ENCODE measurements at regions not wholly inside any gene's neighbourhood (a gene's known extent, or its start where the extent isn't known, plus 50 kb on each side); places are given as distances from the start of the nearest gene placed in this dataset.
"Not testable (repeated sequence)": the region's sequence is repeated elsewhere in the genome, so short reads cannot be mapped to it uniquely, and the experiment has no call there.

DNA sequence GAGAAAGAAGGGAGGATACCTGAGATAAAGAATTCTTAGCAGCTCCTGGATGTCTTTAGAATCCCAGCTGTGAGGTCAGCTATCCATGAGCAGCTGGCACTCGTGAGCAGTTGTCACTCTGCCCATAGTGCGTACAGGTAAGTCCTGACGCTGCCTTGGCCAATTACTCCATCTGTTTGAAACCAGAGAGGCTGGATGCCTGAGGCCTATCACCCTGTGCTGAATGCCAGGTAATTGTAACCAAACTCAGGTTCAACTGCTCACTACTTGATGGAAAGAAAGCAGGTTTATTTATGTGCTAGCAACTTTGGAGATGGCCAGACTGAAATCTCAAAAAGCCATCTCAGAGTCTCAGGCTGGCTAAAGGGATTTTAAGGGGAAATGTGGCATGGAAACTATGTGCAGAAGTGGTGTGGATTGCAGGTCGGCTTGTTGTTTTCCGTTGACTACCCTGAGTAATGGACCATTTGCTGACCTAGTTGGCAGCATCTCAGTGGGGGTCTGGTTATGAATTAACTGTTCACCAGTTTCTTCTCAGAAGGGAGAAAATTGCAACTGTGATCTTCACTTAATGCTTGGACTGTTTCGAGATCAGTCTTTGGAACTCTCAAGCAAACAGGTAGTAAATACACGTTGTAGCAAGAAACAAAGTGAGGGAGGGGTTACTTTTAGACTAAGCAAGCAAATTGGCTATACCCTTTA is 1614.0 kb upstream of the PCDH10 start:
- DNase-seq (ENCODE audit: low read depth in 1 of 2, low spot score in 1 of 2) = no peak

DNA sequence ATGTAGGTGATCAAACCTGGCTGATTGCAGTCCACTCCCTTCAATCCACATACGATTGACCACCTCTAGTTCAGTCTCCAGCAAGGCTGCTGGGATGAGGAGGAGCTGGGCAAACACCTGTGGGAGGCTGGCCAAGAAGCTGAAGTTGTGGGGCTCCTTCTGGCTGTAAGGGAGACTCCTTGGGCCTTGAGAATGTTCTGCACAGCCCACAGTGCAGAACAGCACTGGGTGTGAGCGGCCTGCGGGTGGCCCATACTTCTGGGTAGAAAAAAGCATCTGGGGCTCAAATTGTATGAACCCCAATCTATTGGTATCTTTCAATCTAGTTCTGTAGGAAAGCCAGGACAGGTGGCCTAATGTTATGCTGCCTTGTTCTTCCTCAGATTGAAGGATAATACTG is 1608.8 kb upstream of the PCDH10 start:
- no peak for DNase-seq (ENCODE audit: low read depth in 1 of 2, low spot score in 1 of 2)

DNA sequence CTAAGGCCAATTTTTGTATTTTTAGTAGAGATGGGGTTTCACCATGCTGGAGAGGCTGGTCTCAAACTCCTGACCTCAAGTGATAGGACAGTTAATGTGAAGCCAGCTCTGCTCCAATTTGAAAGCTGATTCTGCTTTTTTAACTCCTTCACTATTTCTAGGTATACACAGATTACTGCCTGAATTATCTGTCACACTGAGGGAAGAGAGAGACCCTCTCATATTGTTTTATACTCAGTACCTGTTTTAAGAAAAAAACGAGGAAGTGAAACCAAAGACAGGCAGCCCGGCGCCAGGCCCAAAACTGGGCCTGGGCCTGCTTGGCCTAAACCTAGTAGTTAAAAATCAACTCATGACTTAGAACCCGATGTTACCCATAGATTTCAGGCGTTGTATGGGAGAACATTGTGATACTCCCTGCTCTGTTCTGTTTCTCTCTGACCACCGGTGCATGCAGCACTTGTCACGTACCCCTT is 1601.5 kb upstream of the PCDH10 start:
- DNase-seq (ENCODE audit: low read depth in 1 of 2, low spot score in 1 of 2) = no peak

DNA sequence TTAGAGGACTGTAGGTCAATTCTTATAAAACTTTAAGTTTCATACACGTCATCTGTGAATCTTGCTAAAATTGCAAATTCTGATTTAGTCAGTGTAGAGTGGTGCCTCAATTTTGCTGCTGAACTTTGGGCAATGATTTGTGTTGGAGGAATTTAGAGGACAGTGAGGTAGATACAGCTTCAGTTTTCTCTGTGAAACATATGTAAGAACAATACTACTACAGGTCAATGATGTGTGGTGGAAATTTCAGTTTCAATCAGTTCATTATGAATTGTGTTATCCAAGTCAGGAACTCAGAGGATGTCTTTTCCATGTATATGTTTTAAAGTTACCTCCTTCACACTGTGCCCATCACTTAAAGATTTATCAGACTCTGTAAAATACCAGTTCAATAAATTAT is 1597.8 kb upstream of the PCDH10 start:
- DNase-seq (ENCODE audit: low read depth in 1 of 2, low spot score in 1 of 2) = no peak

DNA sequence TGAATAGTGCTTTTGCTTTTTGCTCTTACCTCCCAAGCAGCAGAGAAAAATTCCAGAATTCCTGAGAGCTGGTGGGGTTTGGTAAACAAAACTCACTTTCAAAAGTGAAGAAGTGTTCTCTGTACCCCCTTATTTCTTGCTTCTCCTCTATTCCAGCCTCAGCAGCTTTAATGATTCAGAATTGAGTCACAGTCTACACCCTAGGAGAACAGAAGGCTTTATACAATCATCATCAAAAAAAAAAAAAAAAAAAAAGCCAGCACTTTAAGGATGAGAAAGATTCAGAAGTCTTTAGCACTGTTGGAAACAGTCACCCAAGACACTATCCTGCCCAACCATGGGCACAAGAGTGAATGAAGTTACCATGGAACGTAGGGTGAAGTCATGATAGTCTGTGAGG is 1583.1 kb upstream of the PCDH10 start:
- no peak for DNase-seq (ENCODE audit: low read depth in 1 of 2, low spot score in 1 of 2)

DNA sequence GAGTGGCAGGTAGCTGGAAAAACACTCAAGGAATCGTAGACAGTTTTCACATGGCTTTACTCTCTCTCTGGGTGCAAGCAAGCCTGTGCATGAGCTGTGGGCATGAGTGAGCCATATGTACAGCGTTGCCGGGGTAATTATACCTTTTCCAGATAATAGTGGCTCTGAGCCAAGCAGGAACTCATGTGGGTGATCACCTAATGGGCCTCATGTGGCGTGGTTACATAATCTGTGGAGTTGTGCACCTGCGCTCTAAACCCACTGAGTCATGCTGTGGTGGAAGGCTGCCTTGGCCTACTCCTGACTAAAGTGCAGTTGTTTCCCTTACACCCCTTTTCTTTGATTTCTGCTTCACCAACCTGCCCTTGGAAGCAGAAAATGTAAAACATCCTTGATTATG is 1564.5 kb upstream of the PCDH10 start:
- DNase-seq (ENCODE audit: low read depth in 1 of 2, low spot score in 1 of 2) = no peak

DNA sequence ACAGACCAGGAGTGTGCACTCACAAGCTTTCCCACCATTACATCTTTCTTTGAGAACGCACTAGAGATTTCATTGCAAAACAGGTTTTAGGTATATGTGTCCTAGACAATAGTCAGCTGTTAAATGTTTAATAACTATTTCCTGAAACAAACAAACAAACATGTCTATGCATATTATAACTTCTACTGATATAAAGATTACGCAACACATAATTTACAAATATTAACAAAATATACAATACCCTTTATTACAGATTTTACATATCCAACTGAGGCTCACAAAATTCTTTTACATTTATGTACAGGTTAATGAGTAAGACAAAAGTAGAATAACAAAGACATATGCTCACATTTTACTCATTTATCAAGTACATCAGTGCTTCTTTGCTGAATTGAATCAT is 1554.0 kb upstream of the PCDH10 start:
- no peak for DNase-seq (ENCODE audit: low read depth in 1 of 2, low spot score in 1 of 2)

DNA sequence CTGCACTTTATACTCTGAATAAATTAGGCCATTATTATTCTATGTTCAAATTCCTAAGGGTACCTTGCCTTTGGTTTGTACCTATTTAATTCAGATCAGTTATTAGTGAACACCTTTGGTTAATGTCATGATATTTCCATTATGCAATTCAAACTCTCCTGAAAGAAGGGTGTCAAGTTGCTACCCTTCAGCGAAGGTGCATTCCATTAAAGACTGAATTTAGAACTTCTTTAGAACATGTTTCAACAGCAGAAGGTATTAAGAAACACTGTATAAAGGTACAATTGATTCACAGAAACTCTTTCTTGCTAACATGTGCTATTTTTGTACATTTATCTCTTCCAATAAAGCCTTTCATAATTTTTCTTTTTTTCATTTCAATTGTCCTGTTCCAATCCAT is 1545.4 kb upstream of the PCDH10 start:
- no peak for DNase-seq (ENCODE audit: low read depth in 1 of 2, low spot score in 1 of 2)

DNA sequence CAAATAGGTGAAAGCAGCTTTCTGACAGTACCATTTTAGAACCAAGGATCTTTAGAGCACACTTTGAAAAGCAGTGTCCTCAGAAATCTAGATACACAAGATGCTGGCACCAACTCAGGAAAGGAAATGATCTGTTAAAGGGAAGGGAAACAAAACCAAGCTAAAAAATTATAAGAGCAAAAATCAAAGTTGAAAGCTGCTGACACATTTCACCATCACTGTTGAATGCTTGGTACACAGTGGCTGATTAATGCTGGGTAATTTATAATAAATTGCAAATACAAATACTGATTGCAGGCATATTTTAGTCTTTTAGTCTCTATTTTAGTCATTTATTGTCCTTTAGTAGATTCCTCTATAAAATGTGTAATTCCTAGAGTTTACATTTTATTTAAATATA is 1540.1 kb upstream of the PCDH10 start:
- no peak for DNase-seq (ENCODE audit: low read depth in 1 of 2, low spot score in 1 of 2)

DNA sequence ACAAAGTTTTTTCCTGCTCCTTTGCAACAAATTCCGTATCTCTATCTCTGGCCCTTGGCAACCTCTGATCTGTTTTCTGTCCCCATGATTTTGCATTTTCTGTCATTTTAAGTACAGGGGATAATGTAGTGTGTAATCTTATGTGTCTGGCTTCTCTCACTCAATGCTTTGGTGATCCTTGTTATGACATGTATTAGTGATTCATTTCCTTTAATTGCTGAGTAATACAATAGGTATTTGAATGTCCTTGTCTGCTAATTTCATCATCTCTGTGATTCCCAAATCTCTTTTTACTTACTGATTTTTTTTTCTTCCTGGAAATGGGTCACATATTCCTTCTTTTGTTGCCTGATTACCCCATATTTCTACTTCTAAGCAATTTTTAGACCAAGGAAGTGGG is 1538.6 kb upstream of the PCDH10 start:
- DNase-seq (ENCODE audit: low read depth in 1 of 2, low spot score in 1 of 2) = not testable (repeated sequence)

DNA sequence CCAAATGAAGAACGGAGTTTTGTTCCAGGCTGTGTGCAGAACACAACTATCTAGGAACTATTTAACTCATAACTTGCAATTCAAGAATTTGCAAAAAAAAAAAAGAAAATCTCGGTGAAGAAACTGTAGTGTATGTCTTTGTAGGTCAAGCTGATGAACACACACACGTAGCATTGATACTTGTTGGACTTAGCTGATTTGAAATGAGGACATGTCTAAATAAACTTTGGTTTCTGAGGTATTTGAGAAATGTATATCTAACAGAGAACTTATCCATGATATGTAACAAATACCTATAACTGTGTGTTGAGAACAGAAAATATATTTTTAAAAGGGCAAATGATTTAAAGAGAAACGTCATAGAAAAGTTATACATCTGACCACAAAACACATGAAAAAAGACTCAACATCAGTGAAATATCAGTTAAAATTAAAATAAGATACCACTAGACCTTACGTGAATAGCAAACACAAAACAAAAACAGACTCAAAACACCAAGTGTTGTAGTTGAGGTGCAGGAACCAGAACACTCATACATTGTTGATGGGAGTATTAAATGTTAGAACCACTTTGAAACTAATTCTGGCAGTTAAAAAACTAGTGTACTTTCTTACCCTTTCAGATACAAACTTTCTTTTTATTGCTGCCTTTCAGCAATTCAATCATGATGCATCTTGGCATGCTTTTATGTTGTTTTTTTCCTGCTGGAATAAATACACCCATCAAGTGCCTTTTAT is 1535.8 kb upstream of the PCDH10 start:
- no peak for DNase-seq (ENCODE audit: low read depth in 1 of 2, low spot score in 1 of 2)

DNA sequence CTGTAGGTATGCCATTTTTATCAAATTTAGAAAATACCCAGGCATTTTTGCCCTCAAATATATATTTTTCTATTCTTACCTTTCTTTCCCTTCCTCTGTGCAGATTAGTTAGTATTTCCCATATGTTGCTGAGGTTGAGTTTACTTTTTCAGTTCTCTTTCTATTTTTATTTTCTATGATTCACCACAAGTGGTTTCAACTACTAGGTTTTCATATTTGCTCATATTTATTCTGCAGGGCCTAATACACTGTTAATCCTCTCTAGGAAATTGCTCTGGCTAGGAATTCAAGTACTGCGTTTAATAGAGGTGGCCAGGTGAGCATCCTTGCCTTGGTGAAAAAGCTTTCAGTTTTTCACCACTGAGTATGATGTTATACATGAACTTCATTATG is 1535.3 kb upstream of the PCDH10 start:
- DNase-seq (ENCODE audit: low read depth in 1 of 2, low spot score in 1 of 2) = no peak

DNA sequence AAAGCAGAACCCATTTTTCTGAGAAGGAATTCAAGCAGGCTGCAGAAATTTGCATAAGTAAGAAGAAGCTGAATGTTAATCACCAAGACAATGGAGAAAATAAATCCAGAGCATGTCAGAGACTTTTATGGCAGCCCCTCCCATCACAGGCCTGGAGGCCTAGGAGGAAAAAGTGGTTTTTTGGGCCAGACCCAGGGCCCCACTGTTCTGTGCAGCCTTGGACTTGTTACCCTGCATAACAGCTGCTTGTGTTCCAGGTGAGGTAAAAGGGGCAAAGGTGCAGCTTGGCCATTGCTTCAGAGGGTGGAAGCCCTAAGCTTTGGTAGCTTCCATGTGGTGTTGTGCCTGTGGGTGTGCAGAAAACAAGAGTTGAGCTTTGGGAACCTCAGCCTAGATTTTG is 1516.2 kb upstream of the PCDH10 start:
- no peak for DNase-seq (ENCODE audit: low read depth in 1 of 2, low spot score in 1 of 2)

DNA sequence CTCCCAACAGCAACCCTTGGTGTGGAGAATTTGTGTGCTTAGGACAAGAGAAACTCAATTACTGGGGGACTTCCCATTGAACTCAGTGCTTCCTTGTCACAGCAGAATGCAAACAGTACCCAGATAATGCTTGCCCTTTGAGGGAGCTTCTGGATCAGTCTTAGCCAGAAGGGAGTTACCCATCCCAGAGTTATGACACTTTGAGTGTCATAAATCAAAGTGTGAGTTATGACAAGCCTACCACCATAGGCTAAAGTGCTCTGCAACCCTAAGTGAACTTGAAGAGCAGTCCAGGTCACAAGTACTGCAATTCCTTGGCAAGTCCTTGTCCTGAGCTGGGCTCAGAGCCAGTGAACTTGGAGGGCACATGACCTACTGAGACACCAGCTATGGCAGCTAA is 1513.9 kb upstream of the PCDH10 start:
- no peak for DNase-seq (ENCODE audit: low read depth in 1 of 2, low spot score in 1 of 2)

DNA sequence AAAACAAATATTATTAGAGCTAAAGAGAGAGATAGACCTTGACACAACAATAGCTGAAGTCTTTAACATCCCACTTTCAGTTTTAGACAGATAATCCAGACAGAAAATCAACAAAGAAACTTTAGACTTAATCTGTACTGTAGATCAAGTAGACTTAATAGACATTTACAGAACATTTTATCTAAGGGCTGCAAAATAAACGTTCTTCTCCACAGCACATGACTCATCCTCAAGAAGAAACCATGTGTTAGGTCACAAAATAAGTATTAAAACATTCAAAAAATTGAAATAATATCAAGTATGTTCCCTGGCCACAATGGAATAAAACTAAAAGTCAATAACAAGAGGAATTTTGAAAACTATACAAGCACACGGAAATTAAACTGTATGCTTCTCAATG is 1510.3 kb upstream of the PCDH10 start:
- DNase-seq (ENCODE audit: low read depth in 1 of 2, low spot score in 1 of 2) = no peak

DNA sequence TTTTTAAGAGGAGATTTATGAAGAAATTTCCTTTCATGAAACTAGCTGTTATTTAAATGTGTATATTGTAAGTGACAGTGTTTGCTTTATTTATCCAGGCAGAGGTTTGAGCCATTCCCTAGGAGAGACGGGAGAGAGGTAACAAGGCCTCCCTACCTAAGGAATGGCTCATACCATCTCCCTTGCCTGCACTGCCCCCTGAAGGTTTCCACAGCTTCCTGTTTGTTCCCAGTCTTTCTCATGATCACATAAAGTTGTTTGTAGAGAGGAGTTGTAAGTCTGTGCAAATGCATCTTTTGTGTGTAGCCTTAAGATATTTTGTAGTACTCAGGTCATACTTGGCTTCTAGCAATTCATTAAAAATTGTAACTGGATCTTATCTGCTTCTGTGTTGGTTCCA is 1504.5 kb upstream of the PCDH10 start:
- DNase-seq (ENCODE audit: low read depth in 1 of 2, low spot score in 1 of 2) = no peak

DNA sequence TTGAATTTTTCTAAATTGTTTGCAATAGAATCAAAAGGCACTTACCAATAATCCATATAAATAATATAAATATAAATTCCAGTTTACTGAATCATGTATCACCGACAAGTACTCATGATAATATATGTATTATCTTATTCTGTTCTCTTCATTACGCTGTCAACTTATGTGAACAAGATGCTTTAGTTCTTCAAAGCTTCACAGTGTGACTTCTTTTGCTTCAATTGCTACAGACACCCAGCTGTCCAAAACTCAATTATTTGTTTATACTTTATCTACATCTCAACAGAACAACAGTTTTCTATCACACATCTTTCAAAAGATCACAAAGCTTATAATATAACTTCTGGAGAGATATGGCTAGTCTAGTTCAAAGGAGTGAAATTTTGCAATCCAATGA is 1499.9 kb upstream of the PCDH10 start:
- no peak for DNase-seq (ENCODE audit: low read depth in 1 of 2, low spot score in 1 of 2)

DNA sequence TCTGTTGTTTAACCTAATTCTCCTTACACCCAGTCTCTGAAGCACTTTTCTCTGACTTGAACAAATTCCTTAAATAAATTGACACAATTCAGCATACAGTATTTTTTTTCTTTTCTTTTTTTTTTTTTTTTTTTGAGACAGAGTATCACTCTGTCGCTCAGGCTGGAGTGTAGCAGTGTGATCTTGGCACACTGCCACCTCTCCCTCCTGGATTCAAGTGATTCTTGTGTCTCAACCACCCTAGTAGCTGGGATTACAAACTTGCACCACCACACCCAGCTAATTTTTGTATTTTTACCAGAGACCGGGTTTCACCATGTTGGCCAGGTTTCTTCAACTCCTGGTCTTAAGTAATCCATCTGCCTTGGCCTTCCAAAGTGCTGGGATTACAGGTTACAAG is 1498.1 kb upstream of the PCDH10 start:
- no peak for DNase-seq (ENCODE audit: low read depth in 1 of 2, low spot score in 1 of 2)

DNA sequence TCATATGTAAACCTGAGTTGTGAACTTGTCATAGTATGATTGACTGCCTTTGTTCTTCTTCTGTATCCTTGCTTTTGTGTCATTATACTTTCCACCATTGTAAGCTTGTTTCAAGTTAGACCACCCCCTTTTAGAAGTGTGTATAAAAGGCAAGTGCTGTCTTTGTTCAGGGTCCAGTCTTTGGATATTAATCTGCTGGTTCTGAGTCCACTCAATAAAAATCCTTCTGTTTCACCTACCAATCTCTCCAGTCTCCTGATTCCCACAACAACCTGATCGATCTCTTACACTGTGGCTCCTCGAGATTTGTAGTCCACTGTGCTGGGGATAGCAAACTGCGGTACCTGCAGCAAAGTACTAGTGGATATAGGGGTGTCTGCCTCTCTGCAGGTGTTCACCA is 1465.8 kb upstream of the PCDH10 start:
- DNase-seq (ENCODE audit: low read depth in 1 of 2, low spot score in 1 of 2) = not testable (repeated sequence)

DNA sequence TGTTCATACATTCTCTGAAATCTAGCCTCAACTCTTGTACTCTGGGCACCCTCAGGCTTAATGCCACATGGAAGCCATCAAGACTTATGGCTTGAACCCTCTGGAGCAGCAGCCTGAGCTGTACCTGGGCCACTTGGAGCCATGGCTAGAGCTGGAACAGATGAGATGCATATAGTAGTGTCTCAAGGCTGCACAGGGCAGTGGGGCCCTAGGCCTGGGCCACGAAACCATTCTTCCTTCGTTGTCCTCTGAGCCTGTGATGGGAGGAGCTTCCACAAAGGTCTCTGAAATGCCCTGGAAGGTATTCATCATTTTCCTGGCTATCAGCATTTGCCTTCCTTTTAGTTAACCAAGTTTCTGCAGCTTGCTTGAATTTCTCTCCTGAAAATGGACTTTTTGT is 1427.2 kb upstream of the PCDH10 start:
- DNase-seq (ENCODE audit: low read depth in 1 of 2, low spot score in 1 of 2) = no peak

DNA sequence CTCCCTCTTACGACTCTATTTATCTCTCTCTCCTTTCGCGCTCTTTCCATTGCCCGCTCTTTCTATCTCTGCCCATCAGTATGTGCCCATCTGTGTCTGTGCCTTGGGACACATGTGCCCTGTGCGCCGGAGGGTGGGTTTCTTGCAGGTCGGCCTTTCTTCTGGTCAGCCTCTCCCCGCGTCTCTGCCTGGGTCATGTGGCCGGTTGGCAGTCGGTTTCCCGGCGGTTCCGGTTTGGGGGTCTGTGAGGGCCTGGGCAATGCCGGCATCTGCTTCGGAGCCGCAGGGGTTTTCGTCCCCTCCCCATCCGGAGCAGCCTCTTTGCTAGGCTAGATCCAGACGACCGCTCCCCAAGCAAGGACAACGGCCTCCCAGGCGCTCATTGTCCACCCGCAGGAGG is 1426.0 kb upstream of the PCDH10 start:
- DNase-seq (ENCODE audit: low read depth in 1 of 2, low spot score in 1 of 2) = not testable (repeated sequence)

DNA sequence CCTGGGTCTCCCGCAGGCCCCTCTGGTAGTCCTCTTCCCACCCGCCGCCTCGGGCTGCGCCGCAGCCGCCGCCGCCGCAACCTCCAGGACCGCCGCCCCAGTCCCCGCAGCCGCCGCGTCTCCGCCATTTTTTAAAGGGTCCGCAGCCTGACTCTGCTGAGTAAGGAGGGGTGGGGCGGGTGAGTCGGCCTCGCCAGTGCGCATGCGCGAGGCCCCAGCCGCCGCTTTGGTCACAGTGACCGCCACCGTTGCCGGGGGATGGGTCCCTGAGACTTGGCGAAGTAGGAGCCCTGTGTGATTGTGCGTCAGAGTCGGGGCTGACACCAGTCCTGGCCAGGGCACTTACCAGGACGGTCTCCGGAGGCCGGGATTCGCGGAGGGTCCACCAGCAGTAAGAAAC is 1424.2 kb upstream of the PCDH10 start:
- peak in 1 of 2 donors; percentile 31 for DNase-seq (ENCODE audit: low read depth in 1 of 2, low spot score in 1 of 2)

DNA sequence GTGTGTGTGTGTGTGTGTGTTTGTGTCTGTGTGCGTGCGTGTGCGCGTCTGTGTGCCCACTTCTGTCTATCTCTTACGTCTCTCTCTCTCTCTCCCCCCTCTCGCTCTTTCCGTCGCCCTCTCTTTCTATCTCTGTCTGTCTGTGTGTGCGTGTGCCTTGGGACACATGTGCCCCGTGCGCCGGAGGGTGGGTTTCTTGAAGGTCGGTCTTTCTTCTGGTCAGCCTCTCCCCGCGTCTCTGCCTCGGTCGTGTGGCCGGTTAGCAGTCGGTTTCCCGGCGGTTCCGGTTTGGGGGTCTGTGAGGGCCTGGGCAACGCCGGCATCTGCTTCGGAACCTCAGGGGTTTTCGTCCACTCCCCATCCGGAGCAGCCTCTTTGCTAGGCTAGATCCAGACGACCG is 1423.6 kb upstream of the PCDH10 start:
- DNase-seq (ENCODE audit: low read depth in 1 of 2, low spot score in 1 of 2) = not testable (repeated sequence)
